ENCODE measurements at regions not wholly inside any gene's neighbourhood (a gene's known extent, or its start where the extent isn't known, plus 50 kb on each side); places are given as distances from the start of the nearest gene placed in this dataset.

DNA sequence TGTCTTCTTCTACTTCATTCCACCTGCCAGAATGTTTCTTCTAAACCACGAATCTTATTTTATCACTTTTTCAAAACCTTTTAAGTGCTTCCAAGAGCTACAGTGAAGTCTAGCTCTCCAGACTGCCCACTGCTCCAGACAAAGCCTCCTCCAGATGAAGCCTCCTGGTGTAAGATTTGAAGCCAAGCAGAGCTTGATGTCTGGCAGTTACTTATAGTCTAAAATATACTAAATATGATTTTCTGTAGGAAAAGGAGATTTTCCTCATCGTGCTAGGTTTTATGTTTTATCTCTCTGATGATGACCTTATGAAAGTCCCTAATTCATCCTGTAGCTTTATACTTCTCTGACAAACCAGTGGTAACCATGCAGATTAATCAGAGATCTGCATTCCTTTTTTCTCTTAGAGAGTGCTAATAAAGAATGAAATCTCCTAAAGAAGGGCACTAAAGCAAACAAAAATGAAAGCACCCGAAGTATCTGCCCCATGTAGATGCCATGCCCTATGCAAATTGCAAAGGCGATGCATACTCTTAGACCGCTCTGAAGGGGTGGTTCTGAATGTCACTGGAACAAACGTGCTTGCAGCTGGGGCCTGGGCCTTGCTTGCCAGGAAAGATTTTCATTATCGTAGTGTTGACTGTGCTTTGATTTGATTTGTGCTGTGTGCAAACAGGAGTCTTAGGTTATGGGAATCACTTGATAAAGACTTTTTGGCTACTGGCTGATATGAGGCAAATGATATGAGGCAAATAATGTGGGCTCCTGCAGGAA lies 314.2 kb downstream of the PID1 start:
- Histone ChIP-seq H3K9me3 (no peaks in the 10 kb centered on the region), H3K27ac (no peak overlapping the region), H3K9ac (ENCODE audit: low read depth in 2 of 2, low read length in 2 of 2) (no peak overlapping the region), H3K4me1 (no peaks in the 10 kb centered on the region), H3K27me3 (no peaks in the 10 kb centered on the region), H3K36me3 (no peaks in the 10 kb centered on the region), H3K4me3 (no peak overlapping the region)
- DNase-seq: no peak
- intact Hi-C loops (cut with DNase I): no loop called here
- TF ChIP-seq, protein P1, sequence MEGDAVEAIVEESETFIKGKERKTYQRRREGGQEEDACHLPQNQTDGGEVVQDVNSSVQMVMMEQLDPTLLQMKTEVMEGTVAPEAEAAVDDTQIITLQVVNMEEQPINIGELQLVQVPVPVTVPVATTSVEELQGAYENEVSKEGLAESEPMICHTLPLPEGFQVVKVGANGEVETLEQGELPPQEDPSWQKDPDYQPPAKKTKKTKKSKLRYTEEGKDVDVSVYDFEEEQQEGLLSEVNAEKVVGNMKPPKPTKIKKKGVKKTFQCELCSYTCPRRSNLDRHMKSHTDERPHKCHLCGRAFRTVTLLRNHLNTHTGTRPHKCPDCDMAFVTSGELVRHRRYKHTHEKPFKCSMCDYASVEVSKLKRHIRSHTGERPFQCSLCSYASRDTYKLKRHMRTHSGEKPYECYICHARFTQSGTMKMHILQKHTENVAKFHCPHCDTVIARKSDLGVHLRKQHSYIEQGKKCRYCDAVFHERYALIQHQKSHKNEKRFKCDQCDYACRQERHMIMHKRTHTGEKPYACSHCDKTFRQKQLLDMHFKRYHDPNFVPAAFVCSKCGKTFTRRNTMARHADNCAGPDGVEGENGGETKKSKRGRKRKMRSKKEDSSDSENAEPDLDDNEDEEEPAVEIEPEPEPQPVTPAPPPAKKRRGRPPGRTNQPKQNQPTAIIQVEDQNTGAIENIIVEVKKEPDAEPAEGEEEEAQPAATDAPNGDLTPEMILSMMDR (IDR thresholded peaks at IDR 0.05): no peak

DNA sequence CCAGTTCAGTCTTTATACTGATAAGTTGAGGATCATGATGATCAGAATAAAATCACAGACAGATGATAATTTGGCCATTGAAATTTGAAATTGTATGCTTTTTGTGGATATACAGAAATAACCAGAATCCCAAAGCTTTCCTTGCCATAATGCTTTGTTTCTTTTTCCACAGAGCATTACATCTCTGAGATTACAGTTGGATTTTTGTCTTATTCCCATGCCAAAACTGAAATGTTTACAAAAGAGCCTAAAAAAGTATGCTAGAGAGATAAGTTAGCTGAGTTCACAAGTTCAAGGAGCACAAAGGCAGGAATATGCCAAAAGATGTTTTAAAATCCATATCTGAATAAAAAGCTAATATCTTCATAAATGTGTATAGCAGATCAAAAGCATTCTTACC lies 321.3 kb downstream of the PID1 start:
- DNase-seq: no peak
- Histone ChIP-seq H3K36me3 (no peaks in the 10 kb centered on the region), H3K27me3 (no peaks in the 10 kb centered on the region), H3K4me1 (no peaks in the 10 kb centered on the region), H3K27ac (no peak overlapping the region), H3K9ac (ENCODE audit: low read depth in 2 of 2, low read length in 2 of 2) (no peak overlapping the region), H3K9me3 (no peaks in the 10 kb centered on the region), H3K4me3 (no peak overlapping the region)
- intact Hi-C loops (cut with DNase I): no loop called here
- TF ChIP-seq, protein P1 (IDR thresholded peaks at IDR 0.05): no peak

DNA sequence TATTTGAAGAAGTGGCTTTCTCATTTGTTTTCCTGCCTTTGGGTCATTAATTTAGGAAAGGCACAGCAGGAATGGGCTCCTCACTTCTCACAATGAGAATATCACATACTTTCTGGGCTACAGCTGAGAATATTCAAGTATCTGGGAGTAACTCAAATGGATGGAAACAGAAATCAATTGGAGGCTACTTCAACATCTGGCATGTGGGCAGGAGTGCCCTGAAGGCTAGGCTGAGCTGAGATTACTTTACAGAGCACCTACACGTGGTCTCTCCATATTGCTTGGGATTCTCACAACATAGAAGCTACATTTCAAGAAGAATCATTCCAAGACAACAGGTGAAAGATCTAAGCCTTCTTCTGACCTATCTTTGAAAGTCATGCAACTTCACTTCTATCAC lies 325.4 kb downstream of the PID1 start:
- TF ChIP-seq, protein P1 (IDR thresholded peaks at IDR 0.05): no peak
- no peak for DNase-seq
- Histone ChIP-seq H3K9me3 (no peaks in the 10 kb centered on the region), H3K36me3 (no peaks in the 10 kb centered on the region), H3K27ac (no peak overlapping the region), H3K4me1 (no peaks in the 10 kb centered on the region), H3K27me3 (no peaks in the 10 kb centered on the region), H3K9ac (ENCODE audit: low read depth in 2 of 2, low read length in 2 of 2) (no peak overlapping the region), H3K4me3 (no peak overlapping the region)
- intact Hi-C loops (cut with DNase I): no loop called here

DNA sequence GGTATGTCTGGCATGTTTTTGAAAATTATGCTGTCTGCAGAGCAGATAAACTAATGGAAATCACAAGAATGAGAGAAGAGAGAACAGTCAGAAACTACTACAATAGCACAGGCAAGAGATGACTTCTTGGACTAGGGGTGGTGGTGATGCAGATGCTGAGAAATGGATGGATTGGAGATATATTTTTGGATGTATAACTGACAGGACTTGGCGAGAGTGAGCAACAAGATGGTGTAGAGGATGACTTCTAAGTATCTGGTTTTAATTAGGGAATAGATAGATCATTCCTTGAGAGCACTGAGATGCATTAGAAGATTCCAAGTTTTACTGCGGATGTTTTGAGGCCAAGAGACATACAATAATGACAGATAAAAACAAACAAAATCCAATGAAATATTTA lies 328.2 kb downstream of the PID1 start:
- no peaks in the 10 kb centered on the region for H3K9me3 ChIP-seq
- DNase-seq: no peak
- H3K27ac ChIP-seq: no peak overlapping the region
- TF ChIP-seq, protein P1 (IDR thresholded peaks at IDR 0.05): no peak
- H3K4me1 ChIP-seq: no peaks in the 10 kb centered on the region
- H3K27me3 ChIP-seq: no peaks in the 10 kb centered on the region
- intact Hi-C loops (cut with DNase I): no loop called here
- no peaks in the 10 kb centered on the region for H3K36me3 ChIP-seq
- no peak overlapping the region for H3K4me3 ChIP-seq
- no peak overlapping the region for H3K9ac ChIP-seq (ENCODE audit: low read depth in 2 of 2, low read length in 2 of 2)

DNA sequence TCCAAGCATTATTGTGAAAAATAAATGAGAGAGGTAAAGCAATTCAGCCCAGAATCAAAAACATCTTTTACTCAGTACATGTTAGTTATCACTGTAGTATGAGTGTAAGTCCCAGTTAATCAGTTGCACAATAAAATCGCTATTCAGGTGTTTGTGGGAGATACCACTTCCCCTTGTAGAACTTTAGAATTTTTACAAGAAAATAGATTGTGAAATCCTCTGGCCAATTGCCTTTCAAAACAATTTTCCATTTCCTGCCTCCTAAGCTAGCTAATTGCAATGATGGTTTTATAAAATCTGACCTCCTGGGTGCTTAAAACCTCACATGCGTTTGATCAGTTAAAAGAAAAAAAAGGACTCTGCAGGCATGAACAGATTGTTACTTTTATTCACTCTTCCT lies 332.5 kb downstream of the PID1 start:
- no peak for DNase-seq
- TF ChIP-seq, protein P1 (IDR thresholded peaks at IDR 0.05): no peak
- Histone ChIP-seq H3K9ac (ENCODE audit: low read depth in 2 of 2, low read length in 2 of 2) (no peak overlapping the region), H3K27ac (no peak overlapping the region), H3K27me3 (no peaks in the 10 kb centered on the region), H3K9me3 (no peaks in the 10 kb centered on the region), H3K36me3 (no peaks in the 10 kb centered on the region), H3K4me1 (no peaks in the 10 kb centered on the region), H3K4me3 (no peak overlapping the region)
- intact Hi-C loops (cut with DNase I): no loop called here
